Right renal pelvis (tissue), 4 donors: ENCODE measurements at regions not wholly inside any gene's neighbourhood (a gene's known extent, or its start where the extent isn't known, plus 50 kb on each side); places are given as distances from the start of the nearest gene placed in this dataset.
A peak's percentile ranks its signal among the peaks of the same experiment; 100 is the strongest.

Experiments used
- DNase-seq, 4 donors: peaks; one replicate each; pipeline ENCODE4 v3.0.0-alpha.2; 2013; ENCODE audit warnings: low read depth in 4 of 4, low spot score in 3 of 4, missing footprints in 1 of 4

DNA sequence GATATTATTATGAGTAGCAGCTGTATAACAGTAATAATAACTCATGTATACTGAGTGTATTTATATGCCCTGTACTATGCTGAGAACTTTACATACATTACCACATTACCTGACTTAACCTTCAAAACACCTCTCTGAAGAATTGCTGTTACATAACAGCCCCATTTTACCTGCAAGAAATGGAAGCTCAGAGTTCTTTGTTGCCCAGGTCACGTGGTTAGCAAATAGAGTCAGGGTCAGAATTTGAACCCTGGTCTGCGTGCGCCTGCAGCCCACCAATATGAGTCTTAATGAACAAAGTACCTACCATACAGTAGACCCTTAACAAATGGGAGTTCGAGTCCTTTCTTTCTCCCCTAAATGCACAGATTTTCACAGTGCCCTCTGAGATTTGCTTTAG is 101.9 kb downstream of the MCFD2 start:
- no peak for DNase-seq

DNA sequence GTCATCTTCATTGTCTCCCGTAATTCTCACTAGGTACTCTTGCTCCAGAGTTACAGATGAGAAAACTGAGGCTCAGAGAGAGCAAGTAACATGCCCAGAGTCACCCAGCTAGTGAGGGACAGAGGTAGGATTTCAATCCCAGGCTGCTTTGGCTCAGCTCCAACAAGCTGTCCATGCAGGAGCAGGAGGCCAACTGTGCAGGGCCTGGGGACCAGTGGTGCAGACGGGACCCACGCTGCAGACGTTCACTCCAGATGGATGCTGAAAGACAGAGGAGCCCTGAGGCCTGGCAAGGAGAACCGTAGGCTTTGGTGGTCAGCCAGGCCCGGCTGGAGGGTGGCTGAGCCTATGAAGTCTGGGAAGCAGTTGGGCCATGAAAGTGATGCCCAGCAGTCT is 102.6 kb downstream of the MCFD2 start:
- DNase-seq, result peak; percentile 20 to 37 (median 30)
